MCF 10A (cell line): ENCODE measurements at regions not wholly inside any gene's neighbourhood (a gene's known extent, or its start where the extent isn't known, plus 50 kb on each side); places are given as distances from the start of the nearest gene placed in this dataset.
A peak's percentile ranks its signal among the peaks of the same experiment; 100 is the strongest.

Experiments used
- BruUV-seq: library from RNA; stranded (reverse); fragments of 400-500 nt; replicated peaks from 2 replicates; lab custom pipeline; 2021; lab: Mats Ljungman, UMichigan
- CTCF ChIA-PET: fragments of 300-600 bp; sonication (Branson Sonifier 250); formaldehyde crosslinking; extraction: SDS; loops from one replicate; lab custom pipeline; 2021; ENCODE audit warnings: antibody characterized with exemption, inconsistent platforms; lab: Yijun Ruan, JAX
- POLR2A ChIA-PET: fragments of 300-600, 350-650 bp; sonication (Branson Sonifier 250); formaldehyde crosslinking; extraction: SDS; loops from one replicate; lab custom pipeline; 2020; ENCODE audit warnings: antibody characterized with exemption, inconsistent platforms; lab: Yijun Ruan, JAX
- DNase-seq: peaks from one replicate; pipeline ENCODE4 v3.0.0-alpha.2; 2018; ENCODE audit not compliant: unreplicated experiment
- H3K27ac Mint-ChIP-seq: one replicate; pipeline ENCODE4 v1.8.0; 2022; ENCODE audit warnings: mild to moderate bottlenecking, low read depth, mixed read lengths; ENCODE audit not compliant: unreplicated experiment
- H3K27me3 Mint-ChIP-seq: one replicate; pipeline ENCODE4 v1.8.0; 2022; ENCODE audit warnings: mixed read lengths; ENCODE audit not compliant: insufficient read depth, unreplicated experiment
- H3K36me3 Mint-ChIP-seq: one replicate; pipeline ENCODE4 v1.8.0; 2022; ENCODE audit warnings: mild to moderate bottlenecking, moderate library complexity, mixed read lengths; ENCODE audit not compliant: insufficient read depth, unreplicated experiment
- H3K4me1 Mint-ChIP-seq: one replicate; pipeline ENCODE4 v1.8.0; 2022; ENCODE audit warnings: mixed read lengths; ENCODE audit not compliant: insufficient read depth, unreplicated experiment
- H3K4me3 Mint-ChIP-seq: one replicate; pipeline ENCODE4 v1.8.0; 2022; ENCODE audit warnings: mild to moderate bottlenecking, moderate library complexity, mixed read lengths; ENCODE audit not compliant: unreplicated experiment
- H3K9me3 Mint-ChIP-seq: one replicate; pipeline ENCODE4 v1.8.0; 2022; ENCODE audit warnings: mixed read lengths; ENCODE audit not compliant: unreplicated experiment
- CTCF ChIP-seq: fragments of 200-600 bp; IDR thresholded peaks from one replicate; pipeline ENCODE4 v1.8.0; 2022; ENCODE audit warnings: antibody characterized with exemption, mild to moderate bottlenecking; ENCODE audit not compliant: unreplicated experiment
- intact Hi-C: fragments of 100-400 bp; cut with micrococcal nuclease; formaldehyde crosslinking; loops from 2 replicates; pipeline ENCODE4 v1.14.1; 2022

GRCh38 chr2:137729305-137729704, 235.0 kb upstream of the HNMT start:
- no peak for DNase-seq
- peaks cover 45% of the 10 kb centered on the region for H3K27me3 Mint-ChIP-seq
- ChIA-PET POLR2A (interaction anchor here (0.7 kb wide), 1 partner anchor 755 kb away, joined by 3 read pairs; no protein-coding TSS in a partner anchor), CTCF (interaction anchor here (0.6 kb wide), 1 partner anchor 903 kb away, joined by 3 read pairs; no protein-coding TSS in a partner anchor)
- TF ChIP-seq CTCF, result no peak
- no peaks in the 10 kb centered on the region for H3K9me3 Mint-ChIP-seq
- H3K27ac Mint-ChIP-seq, result no peak overlapping the region
- no peak overlapping the region for H3K4me3 Mint-ChIP-seq
- no TSS peak for BruUV-seq
- H3K4me1 Mint-ChIP-seq, result no peaks in the 10 kb centered on the region
- intact Hi-C loops, result no loop called here
- no peaks in the 10 kb centered on the region for H3K36me3 Mint-ChIP-seq

GRCh38 chr2:137737559-137737958, 226.7 kb upstream of the HNMT start:
- Mint-ChIP-seq H3K4me1 (no peaks in the 10 kb centered on the region), H3K27me3 (peaks cover 40% of the 10 kb centered on the region), H3K9me3 (no peaks in the 10 kb centered on the region), H3K27ac (no peak overlapping the region), H3K4me3 (no peak overlapping the region), H3K36me3 (no peaks in the 10 kb centered on the region)
- no TSS peak for BruUV-seq
- POLR2A ChIA-PET, result interaction anchor here (0.6 kb wide), 1 partner anchor 72 kb away, joined by 3 read pairs; no protein-coding TSS in a partner anchor
- CTCF ChIA-PET, result no interaction called here
- DNase-seq, result no peak
- intact Hi-C loops, result no loop called here
- no peak for TF ChIP-seq CTCF

GRCh38 chr2:137741784-137742362, 222.4 kb upstream of the HNMT start:
- ChIA-PET CTCF (no interaction called here), POLR2A (no interaction called here)
- no peaks in the 10 kb centered on the region for H3K36me3 Mint-ChIP-seq
- no peak overlapping the region for H3K4me3 Mint-ChIP-seq
- no peak for DNase-seq
- no peak overlapping the region for H3K27ac Mint-ChIP-seq
- H3K9me3 Mint-ChIP-seq, result no peaks in the 10 kb centered on the region
- no peak for TF ChIP-seq CTCF
- intact Hi-C loops, result no loop called here
- no TSS peak for BruUV-seq
- no peaks in the 10 kb centered on the region for H3K4me1 Mint-ChIP-seq
- H3K27me3 Mint-ChIP-seq, result peaks cover 27% of the 10 kb centered on the region

- Mint-ChIP-seq H3K27me3 (peaks cover 8% of the 10 kb centered on the region), H3K36me3 (no peaks in the 10 kb centered on the region), H3K4me1 (no peaks in the 10 kb centered on the region), H3K4me3 (no peak overlapping the region), H3K27ac (no peak overlapping the region), H3K9me3 (no peaks in the 10 kb centered on the region)
- ChIA-PET CTCF (interaction anchor here (0.6 kb wide), 2 partner anchors 16 to 1226 kb away, joined by 3 to 4 read pairs; no protein-coding TSS in a partner anchor), POLR2A (no interaction called here)
- BruUV-seq, result no TSS peak
- intact Hi-C loops, result no loop called here
- no peak for TF ChIP-seq CTCF
- DNase-seq, result peak; percentile 21
Observed at GRCh38 chr2:137747509-137747908, 216.8 kb upstream of the HNMT start.
